PFSK-1 (cell line): ENCODE measurements at regions not wholly inside any gene's neighbourhood (a gene's known extent, or its start where the extent isn't known, plus 50 kb on each side); places are given as distances from the start of the nearest gene placed in this dataset.

Experiments used
- FOXP2 ChIP-seq: optimal IDR thresholded peaks from 2 replicates; pipeline ENCODE3; 2011; ENCODE audit warnings: borderline replicate concordance, control low read depth, inconsistent platforms; ENCODE audit not compliant: insufficient read depth; ENCODE audit errors: extremely low read length, extremely low read depth
- SIN3A ChIP-seq: IDR thresholded peaks from 2 replicates; pipeline ENCODE4 v1.6.1; 2012; ENCODE audit warnings: mild to moderate bottlenecking, low read length, moderate library complexity, borderline replicate concordance; ENCODE audit not compliant: insufficient read depth
- TAF1 ChIP-seq: IDR thresholded peaks from 2 replicates; pipeline ENCODE4 v1.6.1; 2012; ENCODE audit warnings: low read length, control low read depth, borderline replicate concordance; ENCODE audit not compliant: insufficient read depth
- TF ChIP-seq, protein P1 (sequence below), 2 experiments: IDR thresholded peaks; 2 replicates each; pipeline versions ENCODE4 v1.6.1 to v1.8.0; 2011 to 2012; ENCODE audit warnings: low read depth in 2 of 2, low read length in 2 of 2, control low read depth in 1 of 2, inconsistent platforms in 1 of 2, mild to moderate bottlenecking in 1 of 2, moderate library complexity in 1 of 2; ENCODE audit not compliant: insufficient read depth in 1 of 2

DNA sequence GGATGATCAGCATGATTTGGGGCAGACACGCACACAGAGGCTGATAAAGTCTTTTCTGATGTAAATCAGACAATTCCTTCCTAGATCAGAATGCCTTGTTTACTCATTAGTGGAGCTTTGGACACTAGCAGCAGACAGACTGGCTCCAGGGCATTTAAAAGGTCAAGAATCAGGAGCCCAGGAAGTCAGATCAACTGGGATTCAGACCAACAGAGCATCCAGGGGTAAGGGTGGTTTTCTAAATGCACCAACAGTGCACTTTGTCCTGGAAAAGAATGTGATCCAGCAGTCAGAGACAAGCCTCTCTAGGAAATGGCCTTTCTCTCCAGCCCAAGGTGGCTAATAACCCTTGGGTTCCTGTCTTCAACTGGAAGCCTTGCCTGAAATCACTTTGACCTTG is 405.3 kb downstream of the MED13L start:
- TF ChIP-seq TAF1 (no peak), FOXP2 (no peak), SIN3A (no peak)
- TF ChIP-seq, protein P1, sequence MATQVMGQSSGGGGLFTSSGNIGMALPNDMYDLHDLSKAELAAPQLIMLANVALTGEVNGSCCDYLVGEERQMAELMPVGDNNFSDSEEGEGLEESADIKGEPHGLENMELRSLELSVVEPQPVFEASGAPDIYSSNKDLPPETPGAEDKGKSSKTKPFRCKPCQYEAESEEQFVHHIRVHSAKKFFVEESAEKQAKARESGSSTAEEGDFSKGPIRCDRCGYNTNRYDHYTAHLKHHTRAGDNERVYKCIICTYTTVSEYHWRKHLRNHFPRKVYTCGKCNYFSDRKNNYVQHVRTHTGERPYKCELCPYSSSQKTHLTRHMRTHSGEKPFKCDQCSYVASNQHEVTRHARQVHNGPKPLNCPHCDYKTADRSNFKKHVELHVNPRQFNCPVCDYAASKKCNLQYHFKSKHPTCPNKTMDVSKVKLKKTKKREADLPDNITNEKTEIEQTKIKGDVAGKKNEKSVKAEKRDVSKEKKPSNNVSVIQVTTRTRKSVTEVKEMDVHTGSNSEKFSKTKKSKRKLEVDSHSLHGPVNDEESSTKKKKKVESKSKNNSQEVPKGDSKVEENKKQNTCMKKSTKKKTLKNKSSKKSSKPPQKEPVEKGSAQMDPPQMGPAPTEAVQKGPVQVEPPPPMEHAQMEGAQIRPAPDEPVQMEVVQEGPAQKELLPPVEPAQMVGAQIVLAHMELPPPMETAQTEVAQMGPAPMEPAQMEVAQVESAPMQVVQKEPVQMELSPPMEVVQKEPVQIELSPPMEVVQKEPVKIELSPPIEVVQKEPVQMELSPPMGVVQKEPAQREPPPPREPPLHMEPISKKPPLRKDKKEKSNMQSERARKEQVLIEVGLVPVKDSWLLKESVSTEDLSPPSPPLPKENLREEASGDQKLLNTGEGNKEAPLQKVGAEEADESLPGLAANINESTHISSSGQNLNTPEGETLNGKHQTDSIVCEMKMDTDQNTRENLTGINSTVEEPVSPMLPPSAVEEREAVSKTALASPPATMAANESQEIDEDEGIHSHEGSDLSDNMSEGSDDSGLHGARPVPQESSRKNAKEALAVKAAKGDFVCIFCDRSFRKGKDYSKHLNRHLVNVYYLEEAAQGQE (IDR thresholded peaks at IDR 0.05; ENCODE audit: insufficient read depth in 1 of 2, low read depth in 2 of 2, low read length in 2 of 2) = no peak
